ENCODE measurements at regions not wholly inside any gene's neighbourhood (a gene's known extent, or its start where the extent isn't known, plus 50 kb on each side); places are given as distances from the start of the nearest gene placed in this dataset.
"Not testable (repeated sequence)": the region's sequence is repeated elsewhere in the genome, so short reads cannot be mapped to it uniquely, and the experiment has no call there.

DNA sequence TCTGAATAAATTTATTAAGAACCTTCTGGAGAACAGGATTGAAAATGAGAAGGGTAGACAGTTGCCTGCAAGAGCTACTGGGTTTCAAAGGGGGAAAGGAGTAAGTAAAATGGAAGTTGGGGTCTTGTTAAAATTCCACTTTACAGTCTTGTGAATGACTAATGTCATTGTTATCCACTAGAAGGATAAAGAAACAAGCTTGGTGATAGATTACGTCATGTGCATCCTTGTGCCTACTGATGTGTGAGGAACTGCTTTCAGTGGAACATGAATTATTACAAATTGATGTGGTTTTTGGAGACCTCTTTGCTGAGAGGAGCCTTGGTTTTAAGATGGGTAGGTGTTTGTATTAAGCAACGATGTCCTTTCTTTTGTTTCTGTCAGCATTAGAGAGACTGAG lies 272.5 kb upstream of the PRICKLE1 start:
- POLR2A ChIA-PET, result no interaction called here
- no peak for FAIRE-seq
- Histone ChIP-seq H3K36me3 (ENCODE audit: control insufficient read depth in 2 of 2, insufficient read depth in 2 of 2, low read length in 1 of 2) (no peaks in the 10 kb centered on the region), H3K9me3 (replicated peaks; ENCODE audit: control insufficient read depth, insufficient read depth, low read length) (no peaks in the 10 kb centered on the region), H2AFZ (ENCODE audit: control insufficient read depth, low read depth, low read length) (no peak overlapping the region), H3K9ac (ENCODE audit: control insufficient read depth, insufficient read depth, low read length) (no peak overlapping the region), H3K4me3 (no peak overlapping the region), H3K27ac (ENCODE audit: control insufficient read depth, insufficient read depth) (no peak overlapping the region), H3K4me2 (ENCODE audit: control insufficient read depth, insufficient read depth) (no peak overlapping the region), H3K27me3 (replicated peaks in 1 of 2; ENCODE audit: control insufficient read depth in 2 of 2, insufficient read depth in 2 of 2, low read length in 1 of 2) (no peaks in the 10 kb centered on the region), H3K4me1 (ENCODE audit: control insufficient read depth, insufficient read depth, low read length) (no peaks in the 10 kb centered on the region), H4K20me1 (ENCODE audit: control insufficient read depth, insufficient read depth) (no peaks in the 10 kb centered on the region), H3K79me2 (ENCODE audit: control insufficient read depth, insufficient read depth, low read length) (no peaks in the 10 kb centered on the region)
- ATAC-seq, result no peak
- SMC1A ChIA-PET (ENCODE audit: uncharacterized antibody, unreplicated experiment), result interaction anchor here (0.7 kb wide), 1 partner anchor 419 kb away, joined by 3 read pairs; no protein-coding TSS in a partner anchor
- TF ChIP-seq YBX1 (IDR thresholded peaks at IDR 0.05) (no peak), EGR1 (IDR thresholded peaks at IDR 0.05; ENCODE audit: borderline replicate concordance in 1 of 2, low read depth in 2 of 2, low read length in 2 of 2) (no peak), NR2C1 (IDR thresholded peaks at IDR 0.05) (no peak), ZNF217 (IDR thresholded peaks at IDR 0.05) (no peak), NKRF (conservative IDR thresholded peaks at IDR 0.05) (no peak), HDGF (IDR thresholded peaks at IDR 0.05) (no peak), STAT3 (IDR thresholded peaks at IDR 0.05; ENCODE audit: low read depth, low read length) (no peak), MTA2 (IDR thresholded peaks at IDR 0.05; ENCODE audit: low read depth) (no peak), CBFB (IDR thresholded peaks at IDR 0.05; ENCODE audit: low read depth) (no peak), RUNX3 (IDR thresholded peaks at IDR 0.05; ENCODE audit: low read length) (no peak), STAT1 (conservative IDR thresholded peaks at IDR 0.05) (no peak), POLR2AphosphoS2 (IDR thresholded peaks at IDR 0.05; ENCODE audit: low read depth, low read length) (no peak), FOS (IDR thresholded peaks at IDR 0.05; ENCODE audit: borderline replicate concordance, extremely low read depth, insufficient read length) (no peak), WRNIP1 (IDR thresholded peaks at IDR 0.05; ENCODE audit: borderline replicate concordance, low read depth, low read length) (no peak), TAF1 (IDR thresholded peaks at IDR 0.05; ENCODE audit: borderline replicate concordance, low read depth, low read length) (no peak), MEF2A (IDR thresholded peaks at IDR 0.05; ENCODE audit: insufficient read depth, low read depth, low read length) (no peak), RBBP5 (conservative IDR thresholded peaks at IDR 0.05) (no peak), CBX3 (IDR thresholded peaks at IDR 0.05; ENCODE audit: borderline replicate concordance, low read depth) (no peak), RCOR1 (conservative IDR thresholded peaks at IDR 0.05; ENCODE audit: low read depth, low read length) (no peak)
- TF ChIP-seq, protein P1, sequence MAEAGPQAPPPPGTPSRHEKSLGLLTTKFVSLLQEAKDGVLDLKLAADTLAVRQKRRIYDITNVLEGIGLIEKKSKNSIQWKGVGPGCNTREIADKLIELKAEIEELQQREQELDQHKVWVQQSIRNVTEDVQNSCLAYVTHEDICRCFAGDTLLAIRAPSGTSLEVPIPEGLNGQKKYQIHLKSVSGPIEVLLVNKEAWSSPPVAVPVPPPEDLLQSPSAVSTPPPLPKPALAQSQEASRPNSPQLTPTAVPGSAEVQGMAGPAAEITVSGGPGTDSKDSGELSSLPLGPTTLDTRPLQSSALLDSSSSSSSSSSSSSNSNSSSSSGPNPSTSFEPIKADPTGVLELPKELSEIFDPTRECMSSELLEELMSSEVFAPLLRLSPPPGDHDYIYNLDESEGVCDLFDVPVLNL (IDR thresholded peaks at IDR 0.05; ENCODE audit: low read depth, low read length), result no peak
- CTCF ChIA-PET, result no interaction called here
- intact Hi-C loops (cut with micrococcal nuclease; ENCODE audit: unreplicated experiment) (no loop called here), in situ Hi-C loops (cut with MboI) (no loop called here)
- RAD21 ChIA-PET (ENCODE audit: unreplicated experiment), result no interaction called here
- no TSS peak for BruUV-seq (replicated peaks)
- 78% methylated on average over 2 of the region's 2 CpGs for WGBS (ENCODE audit: insufficient coverage, insufficient replicate concordance, low lambda C conversion rate, missing lambda C conversion rate)
- DNase-seq (ENCODE audit: low read depth, low spot score), result no peak

- H3K27ac ChIP-seq (ENCODE audit: control insufficient read depth, insufficient read depth); H3K9ac ChIP-seq (ENCODE audit: control insufficient read depth, insufficient read depth, low read length); in situ Hi-C loops (cut with MboI); FAIRE-seq; H3K9me3 ChIP-seq (replicated peaks; ENCODE audit: control insufficient read depth, insufficient read depth, low read length); POLR2A ChIA-PET; H4K20me1 ChIP-seq (ENCODE audit: control insufficient read depth, insufficient read depth); intact Hi-C loops (cut with micrococcal nuclease; ENCODE audit: unreplicated experiment); RAD21 ChIA-PET (ENCODE audit: unreplicated experiment); H3K4me3 ChIP-seq; DNase-seq (ENCODE audit: low read depth, low spot score); CTCF ChIA-PET; H3K36me3 ChIP-seq (ENCODE audit: control insufficient read depth in 2 of 2, insufficient read depth in 2 of 2, low read length in 1 of 2); ATAC-seq; H2AFZ ChIP-seq (ENCODE audit: control insufficient read depth, low read depth, low read length); H3K4me2 ChIP-seq (ENCODE audit: control insufficient read depth, insufficient read depth); H3K79me2 ChIP-seq (ENCODE audit: control insufficient read depth, insufficient read depth, low read length); H3K4me1 ChIP-seq (ENCODE audit: control insufficient read depth, insufficient read depth, low read length); BruUV-seq (replicated peaks); H3K27me3 ChIP-seq (replicated peaks in 1 of 2; ENCODE audit: control insufficient read depth in 2 of 2, insufficient read depth in 2 of 2, low read length in 1 of 2): not testable (repeated sequence)
- SMC1A ChIA-PET (ENCODE audit: uncharacterized antibody, unreplicated experiment), result interaction anchor here (0.7 to 1.5 kb wide), 3 partner anchors 10 to 562 kb away, joined by 3 to 5 read pairs (median 3); no protein-coding TSS in a partner anchor
Observed at GRCh38 chr12:42860331-42860730, 270.8 kb upstream of the PRICKLE1 start.

All from GM12878 (cell line).